ENCODE measurements at regions not wholly inside any gene's neighbourhood (a gene's known extent, or its start where the extent isn't known, plus 50 kb on each side); places are given as distances from the start of the nearest gene placed in this dataset.

DNA sequence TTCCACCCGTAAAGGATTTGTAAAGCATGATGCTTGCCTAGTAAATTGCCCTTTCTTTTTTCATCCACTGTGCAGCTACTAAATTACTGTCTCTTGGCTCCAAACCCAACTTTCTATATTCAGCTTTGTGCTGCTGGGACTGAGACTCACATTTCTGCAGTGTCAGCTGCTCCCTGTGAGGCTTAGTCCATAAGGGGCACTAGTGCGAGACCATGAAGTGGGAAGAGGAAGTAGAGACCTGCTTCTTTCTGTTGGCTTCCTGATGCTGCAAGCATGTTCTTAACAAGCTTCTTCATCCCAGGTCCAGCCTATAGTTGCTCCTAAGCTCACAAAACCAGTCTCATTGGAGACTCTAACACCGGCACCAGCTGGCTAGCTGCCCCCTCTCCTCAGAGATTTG lies 74.9 kb upstream of the HS3ST2 start:
- Mint-ChIP-seq H3K36me3 (ENCODE audit: low read depth) (no peaks in the 10 kb centered on the region), H3K27me3 (ENCODE audit: insufficient read depth, low read depth, poor library complexity) (peaks cover under 1% of the 10 kb centered on the region), H3K4me3 (no peak overlapping the region), H3K9me3 (no peaks in the 10 kb centered on the region; the same call in 2 of the 3 replicates), H3K4me1 (peaks cover 4% of the 10 kb centered on the region; the same call in 2 of the 3 replicates), H3K27ac (no peak overlapping the region)
- peaks cover 6% of the 10 kb centered on the region for H3K9me2 ChIP-seq (ENCODE audit: insufficient read depth)
- no peak overlapping the region for H2AFZ ChIP-seq
- H4K20me1 ChIP-seq (replicated peaks; ENCODE audit: insufficient read depth): no peaks in the 10 kb centered on the region
- no peaks in the 10 kb centered on the region for H3K36me3 ChIP-seq (ENCODE audit: insufficient read depth)
- no peak for ATAC-seq
- no peak overlapping the region for H3K4me3 ChIP-seq
- no peaks in the 10 kb centered on the region for H3K27me3 ChIP-seq (ENCODE audit: insufficient read depth)
- H3F3A ChIP-seq (replicated peaks; ENCODE audit: low read depth): no peaks in the 10 kb centered on the region
- no peaks in the 10 kb centered on the region for H3K79me2 ChIP-seq (replicated peaks; ENCODE audit: insufficient read depth)
- H3K4me1 ChIP-seq (ENCODE audit: insufficient read depth): no peaks in the 10 kb centered on the region
- H3K27ac ChIP-seq (ENCODE audit: low read depth): no peak overlapping the region
- TF ChIP-seq EZH2phosphoT487 (IDR thresholded peaks at IDR 0.05; ENCODE audit: unreplicated experiment): no peak
- TF ChIP-seq, protein P1, sequence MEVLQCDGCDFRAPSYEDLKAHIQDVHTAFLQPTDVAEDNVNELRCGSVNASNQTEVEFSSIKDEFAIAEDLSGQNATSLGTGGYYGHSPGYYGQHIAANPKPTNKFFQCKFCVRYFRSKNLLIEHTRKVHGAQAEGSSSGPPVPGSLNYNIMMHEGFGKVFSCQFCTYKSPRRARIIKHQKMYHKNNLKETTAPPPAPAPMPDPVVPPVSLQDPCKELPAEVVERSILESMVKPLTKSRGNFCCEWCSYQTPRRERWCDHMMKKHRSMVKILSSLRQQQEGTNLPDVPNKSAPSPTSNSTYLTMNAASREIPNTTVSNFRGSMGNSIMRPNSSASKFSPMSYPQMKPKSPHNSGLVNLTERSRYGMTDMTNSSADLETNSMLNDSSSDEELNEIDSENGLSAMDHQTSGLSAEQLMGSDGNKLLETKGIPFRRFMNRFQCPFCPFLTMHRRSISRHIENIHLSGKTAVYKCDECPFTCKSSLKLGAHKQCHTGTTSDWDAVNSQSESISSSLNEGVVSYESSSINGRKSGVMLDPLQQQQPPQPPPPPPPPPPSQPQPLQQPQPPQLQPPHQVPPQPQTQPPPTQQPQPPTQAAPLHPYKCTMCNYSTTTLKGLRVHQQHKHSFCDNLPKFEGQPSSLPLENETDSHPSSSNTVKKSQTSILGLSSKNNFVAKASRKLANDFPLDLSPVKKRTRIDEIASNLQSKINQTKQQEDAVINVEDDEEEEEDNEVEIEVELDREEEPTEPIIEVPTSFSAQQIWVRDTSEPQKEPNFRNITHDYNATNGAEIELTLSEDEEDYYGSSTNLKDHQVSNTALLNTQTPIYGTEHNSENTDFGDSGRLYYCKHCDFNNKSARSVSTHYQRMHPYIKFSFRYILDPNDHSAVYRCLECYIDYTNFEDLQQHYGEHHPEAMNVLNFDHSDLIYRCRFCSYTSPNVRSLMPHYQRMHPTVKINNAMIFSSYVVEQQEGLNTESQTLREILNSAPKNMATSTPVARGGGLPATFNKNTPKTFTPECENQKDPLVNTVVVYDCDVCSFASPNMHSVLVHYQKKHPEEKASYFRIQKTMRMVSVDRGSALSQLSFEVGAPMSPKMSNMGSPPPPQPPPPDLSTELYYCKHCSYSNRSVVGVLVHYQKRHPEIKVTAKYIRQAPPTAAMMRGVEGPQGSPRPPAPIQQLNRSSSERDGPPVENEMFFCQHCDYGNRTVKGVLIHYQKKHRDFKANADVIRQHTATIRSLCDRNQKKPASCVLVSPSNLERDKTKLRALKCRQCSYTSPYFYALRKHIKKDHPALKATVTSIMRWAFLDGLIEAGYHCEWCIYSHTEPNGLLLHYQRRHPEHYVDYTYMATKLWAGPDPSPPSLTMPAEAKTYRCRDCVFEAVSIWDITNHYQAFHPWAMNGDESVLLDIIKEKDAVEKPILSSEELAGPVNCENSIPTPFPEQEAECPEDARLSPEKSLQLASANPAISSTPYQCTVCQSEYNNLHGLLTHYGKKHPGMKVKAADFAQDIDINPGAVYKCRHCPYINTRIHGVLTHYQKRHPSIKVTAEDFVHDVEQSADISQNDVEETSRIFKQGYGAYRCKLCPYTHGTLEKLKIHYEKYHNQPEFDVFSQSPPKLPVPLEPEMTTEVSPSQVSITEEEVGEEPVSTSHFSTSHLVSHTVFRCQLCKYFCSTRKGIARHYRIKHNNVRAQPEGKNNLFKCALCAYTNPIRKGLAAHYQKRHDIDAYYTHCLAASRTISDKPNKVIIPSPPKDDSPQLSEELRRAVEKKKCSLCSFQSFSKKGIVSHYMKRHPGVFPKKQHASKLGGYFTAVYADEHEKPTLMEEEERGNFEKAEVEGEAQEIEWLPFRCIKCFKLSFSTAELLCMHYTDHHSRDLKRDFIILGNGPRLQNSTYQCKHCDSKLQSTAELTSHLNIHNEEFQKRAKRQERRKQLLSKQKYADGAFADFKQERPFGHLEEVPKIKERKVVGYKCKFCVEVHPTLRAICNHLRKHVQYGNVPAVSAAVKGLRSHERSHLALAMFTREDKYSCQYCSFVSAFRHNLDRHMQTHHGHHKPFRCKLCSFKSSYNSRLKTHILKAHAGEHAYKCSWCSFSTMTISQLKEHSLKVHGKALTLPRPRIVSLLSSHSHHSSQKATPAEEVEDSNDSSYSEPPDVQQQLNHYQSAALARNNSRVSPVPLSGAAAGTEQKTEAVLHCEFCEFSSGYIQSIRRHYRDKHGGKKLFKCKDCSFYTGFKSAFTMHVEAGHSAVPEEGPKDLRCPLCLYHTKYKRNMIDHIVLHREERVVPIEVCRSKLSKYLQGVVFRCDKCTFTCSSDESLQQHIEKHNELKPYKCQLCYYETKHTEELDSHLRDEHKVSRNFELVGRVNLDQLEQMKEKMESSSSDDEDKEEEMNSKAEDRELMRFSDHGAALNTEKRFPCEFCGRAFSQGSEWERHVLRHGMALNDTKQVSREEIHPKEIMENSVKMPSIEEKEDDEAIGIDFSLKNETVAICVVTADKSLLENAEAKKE (CRISPR knock-in tag; IDR thresholded peaks at IDR 0.05): no peak
- TF ChIP-seq JUNB (IDR thresholded peaks at IDR 0.05; ENCODE audit: unreplicated experiment): no peak
- no peak for TF ChIP-seq CREB1 (CRISPR knock-in tag; IDR thresholded peaks at IDR 0.05; ENCODE audit: low read depth)
- TF ChIP-seq NANOG (IDR thresholded peaks at IDR 0.05; ENCODE audit: borderline replicate concordance): no peak
- TF ChIP-seq, protein P2, sequence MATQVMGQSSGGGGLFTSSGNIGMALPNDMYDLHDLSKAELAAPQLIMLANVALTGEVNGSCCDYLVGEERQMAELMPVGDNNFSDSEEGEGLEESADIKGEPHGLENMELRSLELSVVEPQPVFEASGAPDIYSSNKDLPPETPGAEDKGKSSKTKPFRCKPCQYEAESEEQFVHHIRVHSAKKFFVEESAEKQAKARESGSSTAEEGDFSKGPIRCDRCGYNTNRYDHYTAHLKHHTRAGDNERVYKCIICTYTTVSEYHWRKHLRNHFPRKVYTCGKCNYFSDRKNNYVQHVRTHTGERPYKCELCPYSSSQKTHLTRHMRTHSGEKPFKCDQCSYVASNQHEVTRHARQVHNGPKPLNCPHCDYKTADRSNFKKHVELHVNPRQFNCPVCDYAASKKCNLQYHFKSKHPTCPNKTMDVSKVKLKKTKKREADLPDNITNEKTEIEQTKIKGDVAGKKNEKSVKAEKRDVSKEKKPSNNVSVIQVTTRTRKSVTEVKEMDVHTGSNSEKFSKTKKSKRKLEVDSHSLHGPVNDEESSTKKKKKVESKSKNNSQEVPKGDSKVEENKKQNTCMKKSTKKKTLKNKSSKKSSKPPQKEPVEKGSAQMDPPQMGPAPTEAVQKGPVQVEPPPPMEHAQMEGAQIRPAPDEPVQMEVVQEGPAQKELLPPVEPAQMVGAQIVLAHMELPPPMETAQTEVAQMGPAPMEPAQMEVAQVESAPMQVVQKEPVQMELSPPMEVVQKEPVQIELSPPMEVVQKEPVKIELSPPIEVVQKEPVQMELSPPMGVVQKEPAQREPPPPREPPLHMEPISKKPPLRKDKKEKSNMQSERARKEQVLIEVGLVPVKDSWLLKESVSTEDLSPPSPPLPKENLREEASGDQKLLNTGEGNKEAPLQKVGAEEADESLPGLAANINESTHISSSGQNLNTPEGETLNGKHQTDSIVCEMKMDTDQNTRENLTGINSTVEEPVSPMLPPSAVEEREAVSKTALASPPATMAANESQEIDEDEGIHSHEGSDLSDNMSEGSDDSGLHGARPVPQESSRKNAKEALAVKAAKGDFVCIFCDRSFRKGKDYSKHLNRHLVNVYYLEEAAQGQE (IDR thresholded peaks at IDR 0.05; ENCODE audit: unreplicated experiment): no peak
- TF ChIP-seq STAT1 (IDR thresholded peaks at IDR 0.05; ENCODE audit: unreplicated experiment): no peak
- TF ChIP-seq ZNF114 (CRISPR knock-in tag; IDR thresholded peaks at IDR 0.05): no peak
- no peak for TF ChIP-seq EZH2 (IDR thresholded peaks at IDR 0.05; ENCODE audit: low read depth, unreplicated experiment)
- TF ChIP-seq, protein P3, sequence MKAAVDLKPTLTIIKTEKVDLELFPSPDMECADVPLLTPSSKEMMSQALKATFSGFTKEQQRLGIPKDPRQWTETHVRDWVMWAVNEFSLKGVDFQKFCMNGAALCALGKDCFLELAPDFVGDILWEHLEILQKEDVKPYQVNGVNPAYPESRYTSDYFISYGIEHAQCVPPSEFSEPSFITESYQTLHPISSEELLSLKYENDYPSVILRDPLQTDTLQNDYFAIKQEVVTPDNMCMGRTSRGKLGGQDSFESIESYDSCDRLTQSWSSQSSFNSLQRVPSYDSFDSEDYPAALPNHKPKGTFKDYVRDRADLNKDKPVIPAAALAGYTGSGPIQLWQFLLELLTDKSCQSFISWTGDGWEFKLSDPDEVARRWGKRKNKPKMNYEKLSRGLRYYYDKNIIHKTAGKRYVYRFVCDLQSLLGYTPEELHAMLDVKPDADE (IDR thresholded peaks at IDR 0.05): no peak
- no peak for TF ChIP-seq ZNF331 (CRISPR knock-in tag; IDR thresholded peaks at IDR 0.05; ENCODE audit: low read depth)
- TF ChIP-seq, protein P4, sequence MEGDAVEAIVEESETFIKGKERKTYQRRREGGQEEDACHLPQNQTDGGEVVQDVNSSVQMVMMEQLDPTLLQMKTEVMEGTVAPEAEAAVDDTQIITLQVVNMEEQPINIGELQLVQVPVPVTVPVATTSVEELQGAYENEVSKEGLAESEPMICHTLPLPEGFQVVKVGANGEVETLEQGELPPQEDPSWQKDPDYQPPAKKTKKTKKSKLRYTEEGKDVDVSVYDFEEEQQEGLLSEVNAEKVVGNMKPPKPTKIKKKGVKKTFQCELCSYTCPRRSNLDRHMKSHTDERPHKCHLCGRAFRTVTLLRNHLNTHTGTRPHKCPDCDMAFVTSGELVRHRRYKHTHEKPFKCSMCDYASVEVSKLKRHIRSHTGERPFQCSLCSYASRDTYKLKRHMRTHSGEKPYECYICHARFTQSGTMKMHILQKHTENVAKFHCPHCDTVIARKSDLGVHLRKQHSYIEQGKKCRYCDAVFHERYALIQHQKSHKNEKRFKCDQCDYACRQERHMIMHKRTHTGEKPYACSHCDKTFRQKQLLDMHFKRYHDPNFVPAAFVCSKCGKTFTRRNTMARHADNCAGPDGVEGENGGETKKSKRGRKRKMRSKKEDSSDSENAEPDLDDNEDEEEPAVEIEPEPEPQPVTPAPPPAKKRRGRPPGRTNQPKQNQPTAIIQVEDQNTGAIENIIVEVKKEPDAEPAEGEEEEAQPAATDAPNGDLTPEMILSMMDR (conservative IDR thresholded peaks at IDR 0.05; ENCODE audit: low read depth in 2 of 2): no peak
- TF ChIP-seq POLR2AphosphoS5 (IDR thresholded peaks at IDR 0.05; ENCODE audit: low read depth): no peak
- H3K4me2 ChIP-seq: no peak overlapping the region
- DNase-seq (ENCODE audit: low spot score): no peak
